HCT116 (cell line): ENCODE measurements at regions not wholly inside any gene's neighbourhood (a gene's known extent, or its start where the extent isn't known, plus 50 kb on each side); places are given as distances from the start of the nearest gene placed in this dataset.

Experiments
- CEBPB ChIP-seq: IDR thresholded peaks from 2 replicates; pipeline ENCODE4 v1.6.1; 2012; ENCODE audit warnings: low read depth
- EGR1 ChIP-seq: IDR thresholded peaks from 2 replicates; pipeline ENCODE4 v1.6.1; 2012; ENCODE audit warnings: low read depth
- EZH2 ChIP-seq: fragments of 200-600 bp; sonication (generic); IDR thresholded peaks from 2 replicates; pipeline ENCODE4 v1.6.1; 2017; ENCODE audit warnings: antibody characterized with exemption, mixed run types
- FOSL1 ChIP-seq: IDR thresholded peaks from 2 replicates; pipeline ENCODE4 v1.6.1; 2012; ENCODE audit warnings: low read depth
- POLR2A ChIP-seq: IDR thresholded peaks from 2 replicates; pipeline ENCODE4 v1.7.0; 2011; ENCODE audit warnings: borderline replicate concordance; ENCODE audit not compliant: insufficient read depth, insufficient read length; ENCODE audit errors: extremely low read depth
- POLR2AphosphoS5 ChIP-seq: IDR thresholded peaks from 2 replicates; pipeline ENCODE4 v1.6.1; 2011; ENCODE audit warnings: mild to moderate bottlenecking, low read depth, low read length, moderate library complexity
- RAD21 ChIP-seq: IDR thresholded peaks from 2 replicates; pipeline ENCODE4 v1.6.1; 2012; ENCODE audit warnings: low read depth, mild to moderate bottlenecking
- SP1 ChIP-seq: IDR thresholded peaks from 2 replicates; pipeline ENCODE4 v1.6.1; 2012; ENCODE audit warnings: low read depth
- SRF ChIP-seq: IDR thresholded peaks from 2 replicates; pipeline ENCODE4 v1.6.1; 2012; ENCODE audit warnings: low read depth
- TCF7L2 ChIP-seq: IDR thresholded peaks from 2 replicates; pipeline ENCODE4 v1.7.0; 2011; ENCODE audit warnings: borderline replicate concordance, inconsistent platforms; ENCODE audit not compliant: insufficient read depth, insufficient read length; ENCODE audit errors: extremely low read depth
- TF ChIP-seq, protein P1 (sequence below), 3 experiments: fragments of 200-600 bp in 1 of 3; sonication (generic) in 1 of 3; IDR thresholded peaks in 2 of 3; conservative IDR thresholded peaks in 1 of 3; 2 replicates each; pipeline ENCODE4 v1.5.1; 2012 to 2017; ENCODE audit warnings: low read depth in 2 of 3, low read length in 2 of 3, antibody characterized with exemption in 1 of 3, borderline replicate concordance in 1 of 3, control low read depth in 1 of 3, mild to moderate bottlenecking in 1 of 3, mixed read lengths in 1 of 3, mixed run types in 1 of 3, moderate library complexity in 1 of 3; ENCODE audit not compliant: insufficient read depth in 1 of 3
- TF ChIP-seq, protein P2 (sequence below): IDR thresholded peaks from 2 replicates; pipeline ENCODE4 v1.6.1; 2012
- TF ChIP-seq, protein P3 (sequence below): IDR thresholded peaks from 2 replicates; pipeline ENCODE4 v1.6.1; 2012

DNA sequence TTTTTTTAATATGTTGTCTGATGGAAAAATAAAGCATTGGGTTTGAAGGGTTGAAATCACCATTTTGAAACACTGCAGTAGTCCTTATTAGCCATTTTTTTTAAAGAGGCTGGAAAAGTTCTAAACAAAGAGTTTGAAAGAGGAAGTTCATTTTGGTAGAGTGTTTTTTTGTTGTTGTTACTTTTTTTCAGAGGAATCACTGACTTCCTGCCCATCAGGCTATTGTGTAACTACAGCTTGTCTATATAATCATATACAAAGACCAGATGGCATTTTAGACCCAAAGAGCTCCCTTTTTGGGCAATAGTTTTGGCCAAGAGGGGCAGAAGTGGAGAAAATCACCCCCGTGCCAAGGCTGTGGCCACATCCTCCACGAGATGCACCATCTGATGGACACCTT lies 818.5 kb upstream of the AMELY start:
- no peak for TF ChIP-seq EZH2
- no peak for TF ChIP-seq RAD21
- TF ChIP-seq, protein P1, sequence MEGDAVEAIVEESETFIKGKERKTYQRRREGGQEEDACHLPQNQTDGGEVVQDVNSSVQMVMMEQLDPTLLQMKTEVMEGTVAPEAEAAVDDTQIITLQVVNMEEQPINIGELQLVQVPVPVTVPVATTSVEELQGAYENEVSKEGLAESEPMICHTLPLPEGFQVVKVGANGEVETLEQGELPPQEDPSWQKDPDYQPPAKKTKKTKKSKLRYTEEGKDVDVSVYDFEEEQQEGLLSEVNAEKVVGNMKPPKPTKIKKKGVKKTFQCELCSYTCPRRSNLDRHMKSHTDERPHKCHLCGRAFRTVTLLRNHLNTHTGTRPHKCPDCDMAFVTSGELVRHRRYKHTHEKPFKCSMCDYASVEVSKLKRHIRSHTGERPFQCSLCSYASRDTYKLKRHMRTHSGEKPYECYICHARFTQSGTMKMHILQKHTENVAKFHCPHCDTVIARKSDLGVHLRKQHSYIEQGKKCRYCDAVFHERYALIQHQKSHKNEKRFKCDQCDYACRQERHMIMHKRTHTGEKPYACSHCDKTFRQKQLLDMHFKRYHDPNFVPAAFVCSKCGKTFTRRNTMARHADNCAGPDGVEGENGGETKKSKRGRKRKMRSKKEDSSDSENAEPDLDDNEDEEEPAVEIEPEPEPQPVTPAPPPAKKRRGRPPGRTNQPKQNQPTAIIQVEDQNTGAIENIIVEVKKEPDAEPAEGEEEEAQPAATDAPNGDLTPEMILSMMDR (IDR thresholded peaks at IDR 0.05 in 2 of 3, conservative IDR thresholded peaks at IDR 0.05 in 1 of 3; ENCODE audit: borderline replicate concordance in 1 of 3, insufficient read depth in 1 of 3, low read depth in 2 of 3, low read length in 2 of 3) = no peak
- TF ChIP-seq SRF = no peak
- TF ChIP-seq POLR2A = no peak
- no peak for TF ChIP-seq TCF7L2
- no peak for TF ChIP-seq EGR1
- TF ChIP-seq, protein P2, sequence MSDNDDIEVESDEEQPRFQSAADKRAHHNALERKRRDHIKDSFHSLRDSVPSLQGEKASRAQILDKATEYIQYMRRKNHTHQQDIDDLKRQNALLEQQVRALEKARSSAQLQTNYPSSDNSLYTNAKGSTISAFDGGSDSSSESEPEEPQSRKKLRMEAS = no peak
- TF ChIP-seq CEBPB = no peak
- no peak for TF ChIP-seq FOSL1
- TF ChIP-seq, protein P3, sequence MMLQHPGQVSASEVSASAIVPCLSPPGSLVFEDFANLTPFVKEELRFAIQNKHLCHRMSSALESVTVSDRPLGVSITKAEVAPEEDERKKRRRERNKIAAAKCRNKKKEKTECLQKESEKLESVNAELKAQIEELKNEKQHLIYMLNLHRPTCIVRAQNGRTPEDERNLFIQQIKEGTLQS = no peak
- TF ChIP-seq SP1 = no peak
- TF ChIP-seq POLR2AphosphoS5 = no peak
